Neural crest cell (in vitro differentiated cells): ENCODE measurements at regions not wholly inside any gene's neighbourhood (a gene's known extent, or its start where the extent isn't known, plus 50 kb on each side); places are given as distances from the start of the nearest gene placed in this dataset.

Experiments
- DNase-seq: peaks from one replicate; pipeline ENCODE4 v3.0.0; 2021; ENCODE audit warnings: low read depth, mixed read lengths, low spot score
- H3K27ac Mint-ChIP-seq: one replicate; pipeline ENCODE4 v1.8.0; 2021; ENCODE audit warnings: mild to moderate bottlenecking, mixed read lengths; ENCODE audit not compliant: unreplicated experiment
- H3K27me3 Mint-ChIP-seq: 2 replicates; pipeline ENCODE4 v1.8.0; 2021; ENCODE audit warnings: low read depth, mild to moderate bottlenecking, mixed read lengths
- H3K36me3 Mint-ChIP-seq: 2 replicates; pipeline ENCODE4 v1.8.0; 2021; ENCODE audit warnings: low read depth, mild to moderate bottlenecking, mixed read lengths
- H3K4me1 Mint-ChIP-seq: 2 replicates; pipeline ENCODE4 v1.8.0; 2021; ENCODE audit warnings: mixed read lengths
- H3K4me3 Mint-ChIP-seq: one replicate; pipeline ENCODE4 v1.8.0; 2021; ENCODE audit warnings: mild to moderate bottlenecking, mixed read lengths
- H3K9me3 Mint-ChIP-seq: 2 replicates; pipeline ENCODE4 v1.8.0; 2021; ENCODE audit warnings: mixed read lengths
- TF ChIP-seq, protein P1 (sequence below): fragments of 200-600 bp; sonication (generic); conservative IDR thresholded peaks from 2 replicates; pipeline ENCODE4 v1.5.0; 2021; ENCODE audit warnings: antibody characterized with exemption, mild to moderate bottlenecking

DNA sequence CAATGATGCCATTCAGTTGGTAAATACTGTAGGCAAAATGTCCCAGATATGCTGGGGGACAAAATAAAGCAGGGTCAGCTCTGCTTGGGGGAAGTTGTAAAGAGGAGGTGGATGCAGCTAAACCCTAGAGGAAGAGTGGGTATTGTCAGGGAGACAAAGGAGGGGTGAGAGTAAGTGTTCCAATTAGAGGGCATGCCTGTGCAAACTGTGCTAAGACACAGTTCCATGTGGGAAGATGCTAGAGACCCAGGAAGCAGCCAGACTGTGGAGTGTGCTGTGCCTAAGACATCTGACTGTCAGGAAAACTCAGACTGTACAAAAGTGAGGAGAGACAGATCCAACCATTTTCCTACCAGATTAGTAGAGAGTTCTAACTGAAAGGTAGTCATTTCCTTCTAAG, 474.3 kb downstream of the ATP23 start:
- Mint-ChIP-seq H3K27me3 (no peaks in the 10 kb centered on the region), H3K4me3 (no peak overlapping the region), H3K4me1 (peaks cover 10% of the 10 kb centered on the region), H3K36me3 (no peaks in the 10 kb centered on the region), H3K27ac (no peak overlapping the region), H3K9me3 (no peaks in the 10 kb centered on the region)
- DNase-seq: no peak
- TF ChIP-seq, protein P1, sequence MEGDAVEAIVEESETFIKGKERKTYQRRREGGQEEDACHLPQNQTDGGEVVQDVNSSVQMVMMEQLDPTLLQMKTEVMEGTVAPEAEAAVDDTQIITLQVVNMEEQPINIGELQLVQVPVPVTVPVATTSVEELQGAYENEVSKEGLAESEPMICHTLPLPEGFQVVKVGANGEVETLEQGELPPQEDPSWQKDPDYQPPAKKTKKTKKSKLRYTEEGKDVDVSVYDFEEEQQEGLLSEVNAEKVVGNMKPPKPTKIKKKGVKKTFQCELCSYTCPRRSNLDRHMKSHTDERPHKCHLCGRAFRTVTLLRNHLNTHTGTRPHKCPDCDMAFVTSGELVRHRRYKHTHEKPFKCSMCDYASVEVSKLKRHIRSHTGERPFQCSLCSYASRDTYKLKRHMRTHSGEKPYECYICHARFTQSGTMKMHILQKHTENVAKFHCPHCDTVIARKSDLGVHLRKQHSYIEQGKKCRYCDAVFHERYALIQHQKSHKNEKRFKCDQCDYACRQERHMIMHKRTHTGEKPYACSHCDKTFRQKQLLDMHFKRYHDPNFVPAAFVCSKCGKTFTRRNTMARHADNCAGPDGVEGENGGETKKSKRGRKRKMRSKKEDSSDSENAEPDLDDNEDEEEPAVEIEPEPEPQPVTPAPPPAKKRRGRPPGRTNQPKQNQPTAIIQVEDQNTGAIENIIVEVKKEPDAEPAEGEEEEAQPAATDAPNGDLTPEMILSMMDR: no peak

DNA sequence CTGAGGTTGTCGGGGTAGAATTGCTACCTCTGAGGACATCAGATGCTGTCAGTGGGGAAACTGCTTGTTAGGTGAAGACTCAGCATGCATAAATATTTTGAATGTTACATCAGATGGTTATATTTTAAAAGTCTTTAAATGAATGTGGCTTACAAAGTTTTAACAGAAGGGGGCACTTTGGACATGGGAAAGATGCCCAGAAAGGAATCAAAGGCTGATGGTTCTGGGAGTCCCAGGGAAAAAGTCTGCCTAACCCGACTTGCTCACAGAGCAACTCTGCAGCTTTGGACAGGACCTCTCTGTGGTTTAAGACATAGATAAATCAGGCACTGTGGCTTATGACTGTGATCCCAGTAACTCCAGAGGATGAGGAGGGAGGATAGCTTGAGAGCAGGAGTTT, 474.9 kb downstream of the ATP23 start:
- Mint-ChIP-seq H3K9me3 (peaks cover 2% of the 10 kb centered on the region), H3K36me3 (no peaks in the 10 kb centered on the region), H3K27ac (no peak overlapping the region), H3K4me3 (no peak overlapping the region), H3K27me3 (no peaks in the 10 kb centered on the region), H3K4me1 (peaks cover 10% of the 10 kb centered on the region)
- no peak for DNase-seq
- TF ChIP-seq, protein P1: no peak

DNA sequence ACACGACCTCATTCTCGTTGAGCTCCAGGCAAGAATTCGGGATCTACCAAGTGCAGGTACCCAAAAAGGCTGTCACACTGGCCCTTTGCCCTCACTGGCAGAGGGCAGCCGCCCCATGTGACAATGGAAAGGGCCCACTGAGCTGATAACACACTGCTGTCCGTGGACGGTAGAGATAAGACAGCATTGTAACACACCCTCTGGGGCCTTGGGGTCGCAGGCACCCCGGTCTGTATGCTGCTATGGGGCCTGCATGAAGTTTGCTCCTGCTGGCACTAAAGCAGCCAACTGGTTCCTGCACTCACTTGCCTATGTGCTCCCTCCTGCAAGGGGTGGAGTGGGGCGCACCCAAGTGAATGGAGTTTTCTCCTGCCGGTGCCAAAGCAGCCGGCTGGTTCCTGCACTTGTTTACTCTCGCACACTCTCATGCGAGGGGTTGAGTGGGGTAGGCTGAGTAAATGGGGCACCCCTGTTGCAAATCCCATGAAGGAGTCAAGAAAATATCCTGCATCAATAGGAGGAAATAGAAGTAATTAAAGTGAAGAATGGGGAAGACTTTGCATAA, 477.9 kb downstream of the ATP23 start:
- TF ChIP-seq, protein P1: no peak
- H3K27ac Mint-ChIP-seq: no peak overlapping the region
- peaks cover 22% of the 10 kb centered on the region for H3K4me1 Mint-ChIP-seq
- H3K4me3 Mint-ChIP-seq: no peak overlapping the region
- peaks cover 5% of the 10 kb centered on the region for H3K9me3 Mint-ChIP-seq
- H3K27me3 Mint-ChIP-seq: no peaks in the 10 kb centered on the region
- no peak for DNase-seq
- H3K36me3 Mint-ChIP-seq: peaks cover 5% of the 10 kb centered on the region

DNA sequence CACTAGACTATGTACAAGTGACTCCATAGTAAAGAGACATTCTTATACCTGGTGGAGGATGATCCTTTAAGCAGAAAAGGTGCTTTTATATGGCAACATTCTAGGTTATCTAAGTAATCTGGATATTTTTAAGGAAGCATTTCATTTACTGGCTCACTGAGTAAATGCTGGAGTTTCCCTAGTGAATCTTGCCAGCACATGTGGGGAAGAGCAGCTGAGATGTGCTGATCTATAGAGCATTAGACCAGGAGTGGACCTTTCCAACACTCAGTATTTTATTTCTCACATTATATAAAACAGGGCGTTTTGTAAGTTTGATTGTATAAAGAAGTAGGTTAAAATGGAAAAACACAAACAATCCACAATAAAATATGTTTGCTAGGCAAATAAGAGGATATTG, 478.5 kb downstream of the ATP23 start:
- H3K4me1 Mint-ChIP-seq: peaks cover 27% of the 10 kb centered on the region
- no peak overlapping the region for H3K27ac Mint-ChIP-seq
- peaks cover 5% of the 10 kb centered on the region for H3K36me3 Mint-ChIP-seq
- TF ChIP-seq, protein P1: no peak
- H3K9me3 Mint-ChIP-seq: peaks cover 5% of the 10 kb centered on the region
- no peaks in the 10 kb centered on the region for H3K27me3 Mint-ChIP-seq
- DNase-seq: no peak
- no peak overlapping the region for H3K4me3 Mint-ChIP-seq

DNA sequence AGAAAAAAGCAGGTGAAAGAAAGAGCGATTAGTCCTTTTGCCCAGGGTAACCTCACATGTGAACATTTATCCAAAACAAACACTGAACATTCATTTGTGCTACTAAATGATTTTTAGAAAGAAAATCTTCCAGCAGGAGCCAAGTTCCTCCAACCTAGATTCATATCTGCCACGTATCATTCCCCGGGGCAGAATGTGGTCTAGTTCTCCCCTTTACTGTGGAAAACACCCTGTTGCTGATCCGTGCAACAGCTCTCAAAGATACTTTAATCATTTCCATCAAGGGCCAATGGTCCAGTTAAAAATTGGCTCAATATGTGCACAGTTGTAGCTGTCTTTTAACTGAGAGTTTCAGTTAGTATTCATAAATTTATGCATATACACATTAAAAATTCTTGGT, 479.1 kb downstream of the ATP23 start:
- TF ChIP-seq, protein P1: no peak
- no peak overlapping the region for H3K4me3 Mint-ChIP-seq
- H3K4me1 Mint-ChIP-seq: peaks cover 32% of the 10 kb centered on the region
- peaks cover 5% of the 10 kb centered on the region for H3K36me3 Mint-ChIP-seq
- no peaks in the 10 kb centered on the region for H3K27me3 Mint-ChIP-seq
- DNase-seq: no peak
- H3K27ac Mint-ChIP-seq: no peak overlapping the region
- peaks cover 5% of the 10 kb centered on the region for H3K9me3 Mint-ChIP-seq
